Left ventricle myocardium superior (tissue), 1 donor: ENCODE measurements at regions not wholly inside any gene's neighbourhood (a gene's known extent, or its start where the extent isn't known, plus 50 kb on each side); places are given as distances from the start of the nearest gene placed in this dataset.
A peak's percentile ranks its signal among the peaks of the same experiment; 100 is the strongest.

Experiments
- ATAC-seq: fragments of 200-7000 bp; cut with Tn5 transposase; one replicate; pipeline ENCODE4 v1.9.1; 2020; ENCODE audit warnings: mild to moderate bottlenecking, moderate library complexity
- DNase-seq: peaks from one replicate; pipeline ENCODE4 v3.0.0-alpha.2; 2020
- intact Hi-C: fragments of 100-400 bp; cut with micrococcal nuclease; formaldehyde crosslinking; loops from one replicate; pipeline ENCODE4 v1.11.0; 2022
- donor health status: DM: no; HTN: yes; CAD: no; lungs with severe emphysema.

DNA sequence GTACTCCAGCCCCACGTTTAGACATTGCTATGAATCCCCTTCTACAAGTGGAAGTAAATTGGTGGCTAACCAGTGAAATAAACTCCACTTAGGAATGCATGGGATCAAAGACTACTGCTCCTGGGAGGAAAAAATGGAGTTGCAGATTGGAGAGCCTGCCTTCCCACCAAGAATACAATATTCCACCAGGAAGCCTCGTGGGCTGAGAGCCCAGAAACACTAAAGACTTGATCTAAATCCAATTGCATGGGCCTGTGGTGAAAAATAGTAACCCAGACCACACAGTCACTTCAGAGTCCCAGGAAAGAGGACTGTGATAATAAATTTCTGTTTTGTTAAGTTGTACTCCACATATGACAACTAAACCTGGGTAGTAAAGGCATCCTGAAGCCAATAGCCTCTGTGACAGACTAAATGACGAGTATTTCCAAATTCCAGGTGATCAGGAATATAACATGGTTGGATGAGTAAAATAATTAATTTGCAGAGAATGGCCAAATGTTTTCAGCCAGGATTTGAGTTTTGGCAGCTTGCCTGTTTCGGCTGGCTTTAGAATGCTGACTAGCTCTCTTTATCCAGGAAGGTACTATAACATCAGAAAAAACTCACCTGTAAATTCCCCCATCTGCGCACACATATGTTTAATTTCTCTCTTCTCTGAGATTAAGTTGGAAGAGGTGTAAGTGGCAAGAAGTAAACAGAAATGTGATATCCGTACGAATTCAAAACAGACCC is 480.3 kb downstream of the LIG4 start:
- ATAC-seq (no peak), DNase-seq (no peak)
- intact Hi-C loops: no loop called here

DNA sequence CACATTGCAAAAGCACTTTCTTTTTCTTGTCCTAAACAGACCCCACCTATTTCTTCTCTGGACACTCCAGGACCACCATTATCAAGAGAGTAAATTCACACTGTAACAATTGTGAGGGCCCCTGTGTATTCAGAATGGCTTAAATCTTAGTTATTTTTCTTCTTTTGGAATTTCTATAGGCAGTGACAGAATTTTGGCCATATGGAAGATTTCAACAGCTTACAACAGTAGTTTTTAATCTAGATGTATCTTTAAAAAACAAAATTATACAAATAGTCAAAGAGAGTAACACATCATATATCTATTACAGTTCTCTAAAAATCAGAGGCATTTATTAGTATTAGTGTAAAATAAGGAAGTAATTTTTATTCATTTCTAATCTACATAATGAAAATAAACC is 482.1 kb downstream of the LIG4 start:
- intact Hi-C loops: no loop called here
- DNase-seq (no peak), ATAC-seq (no peak)

GRCh38 chr13:107730813-107731212 is 484.5 kb downstream of the LIG4 start:
- DNase-seq: no peak
- intact Hi-C loops: no loop called here
- no peak for ATAC-seq

- ATAC-seq: no peak
- intact Hi-C loops: no loop called here
- no peak for DNase-seq
Measured at GRCh38 chr13:107721125-107721869, 494.0 kb downstream of the LIG4 start.

GRCh38 chr13:107716741-107717140 is 498.6 kb downstream of the LIG4 start:
- ATAC-seq: no peak
- intact Hi-C loops: no loop called here

DNA sequence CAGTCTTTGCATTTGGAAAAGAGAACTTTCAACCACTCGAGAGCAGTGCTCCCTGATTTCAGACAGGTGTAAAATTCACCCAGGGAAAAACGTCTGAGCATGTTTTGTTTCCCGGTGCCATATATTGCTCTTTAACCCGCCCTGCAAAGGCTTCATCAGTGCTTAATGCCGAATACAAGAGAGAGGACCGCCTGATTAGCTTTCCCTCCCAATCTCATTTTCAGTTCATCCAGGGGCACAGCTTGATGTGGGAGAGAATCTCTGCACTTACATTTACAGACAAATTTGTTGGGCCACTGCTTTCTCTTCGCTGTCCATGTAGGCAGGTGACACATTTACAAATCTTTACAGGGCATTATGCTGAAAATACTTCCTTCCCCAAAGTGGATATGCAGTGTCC is 499.1 kb downstream of the LIG4 start:
- ATAC-seq (no peak), DNase-seq (no peak)
- intact Hi-C loops: no loop called here

More at GRCh38 chr13:107716741-107717140, 498.6 kb downstream of the LIG4 start:
- DNase-seq: no peak

DNA sequence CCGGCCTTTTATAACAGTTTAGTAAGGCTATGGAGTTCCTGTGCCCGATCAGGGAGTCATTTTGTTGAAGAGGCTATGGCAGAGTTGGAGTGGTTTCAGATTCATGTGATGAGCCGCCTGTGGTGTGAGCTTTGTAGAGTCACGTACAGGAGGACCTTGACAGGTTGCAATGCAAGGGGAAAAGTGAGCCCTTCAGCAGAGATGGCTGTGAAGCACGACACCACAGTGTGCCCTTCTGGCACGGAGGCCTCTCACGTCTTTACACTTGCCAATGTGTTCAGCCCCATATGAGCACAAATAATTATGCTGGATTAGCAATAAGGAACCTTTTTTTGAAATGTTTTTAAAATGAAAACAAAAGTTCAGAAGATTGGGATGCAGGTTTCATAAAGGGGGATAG is 499.8 kb downstream of the LIG4 start:
- ATAC-seq (no peak), DNase-seq (no peak)
- intact Hi-C loops: no loop called here

- no peak for ATAC-seq
- intact Hi-C loops: no loop called here
- no peak for DNase-seq
Measured at GRCh38 chr13:107713314-107713713, 502.0 kb downstream of the LIG4 start.

- ATAC-seq: no peak
- no peak for DNase-seq
- intact Hi-C loops: no loop called here
Measured at GRCh38 chr13:107712145-107712860, 503.0 kb downstream of the LIG4 start.

- ATAC-seq (no peak), DNase-seq (no peak)
- intact Hi-C loops: no loop called here
Measured at GRCh38 chr13:107690181-107690580, 525.2 kb downstream of the LIG4 start.

DNA sequence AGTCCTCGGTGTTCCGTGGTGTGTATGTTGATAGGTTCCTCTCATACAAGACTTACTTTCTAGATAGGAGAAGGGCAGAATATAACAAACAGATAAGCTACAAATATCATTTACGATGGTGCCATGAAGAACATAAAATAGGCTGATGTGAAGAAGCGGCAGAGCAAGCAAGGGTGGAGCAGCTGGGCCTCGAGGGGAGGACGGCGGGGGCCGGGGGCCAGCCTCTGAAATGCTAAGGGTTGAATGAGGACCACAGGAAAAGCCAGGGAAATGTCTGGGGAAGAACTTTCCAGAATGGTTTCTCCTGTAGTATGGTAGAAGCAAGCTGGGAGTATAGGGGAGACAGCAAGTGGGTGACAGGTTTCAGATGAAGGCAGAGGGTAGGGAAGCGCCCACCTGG is 529.5 kb downstream of the LIG4 start:
- DNase-seq (no peak), ATAC-seq (no peak)
- intact Hi-C loops: no loop called here

- no peak for DNase-seq
- no peak for ATAC-seq
- intact Hi-C loops: no loop called here
Measured at GRCh38 chr13:107681600-107681999, 533.7 kb downstream of the LIG4 start.

DNA sequence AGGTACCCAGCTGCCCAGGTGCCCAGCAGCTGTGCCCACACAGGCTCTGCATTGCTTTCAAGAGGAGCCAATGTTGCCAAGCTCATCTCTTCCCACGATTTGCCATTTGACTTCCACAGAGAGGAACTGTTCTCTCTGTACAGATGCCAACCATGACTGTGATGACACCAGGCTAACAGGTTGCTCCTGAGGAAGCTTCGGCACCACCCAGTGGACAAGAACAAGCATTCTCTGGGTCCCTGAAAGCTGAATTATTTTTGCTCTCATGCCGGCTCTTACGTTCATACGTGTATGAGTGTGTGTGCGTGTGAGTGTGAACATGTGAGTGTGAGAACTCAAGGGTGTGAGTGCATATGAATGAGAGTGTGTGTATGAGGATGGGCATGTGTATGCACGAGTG is 535.2 kb downstream of the LIG4 start:
- ATAC-seq (no peak), DNase-seq (no peak)
- intact Hi-C loops: no loop called here

DNA sequence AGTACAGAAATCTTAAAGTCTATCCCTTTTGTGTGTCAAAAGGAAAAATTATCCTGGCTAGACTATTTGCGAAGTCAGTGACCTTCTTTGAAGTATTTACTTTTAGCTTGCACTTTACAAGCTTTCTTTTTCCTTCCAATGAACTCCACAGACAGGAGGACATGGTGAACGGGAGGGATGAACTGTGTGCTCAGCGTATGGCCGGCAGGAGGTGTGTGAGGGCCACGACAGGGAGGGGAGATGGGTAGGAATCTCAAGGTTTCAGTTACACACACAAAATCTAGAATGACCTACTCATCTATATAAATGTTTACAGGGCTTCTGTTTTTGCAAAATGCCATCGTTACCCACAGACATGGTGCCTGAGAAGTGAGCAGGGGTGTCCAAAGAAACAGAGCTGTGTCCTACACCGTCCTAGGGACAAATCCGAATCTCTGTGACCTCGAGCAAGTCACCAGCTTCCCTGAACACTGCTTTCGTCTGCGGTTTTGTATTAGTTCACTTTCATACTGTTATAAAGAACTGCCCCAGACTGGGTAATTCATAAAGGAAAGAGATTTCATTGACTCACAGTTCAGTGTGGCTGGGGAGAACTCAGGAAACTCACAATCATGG is 537.2 kb downstream of the LIG4 start:
- no peak for DNase-seq
- intact Hi-C loops: no loop called here
- ATAC-seq: no peak

DNA sequence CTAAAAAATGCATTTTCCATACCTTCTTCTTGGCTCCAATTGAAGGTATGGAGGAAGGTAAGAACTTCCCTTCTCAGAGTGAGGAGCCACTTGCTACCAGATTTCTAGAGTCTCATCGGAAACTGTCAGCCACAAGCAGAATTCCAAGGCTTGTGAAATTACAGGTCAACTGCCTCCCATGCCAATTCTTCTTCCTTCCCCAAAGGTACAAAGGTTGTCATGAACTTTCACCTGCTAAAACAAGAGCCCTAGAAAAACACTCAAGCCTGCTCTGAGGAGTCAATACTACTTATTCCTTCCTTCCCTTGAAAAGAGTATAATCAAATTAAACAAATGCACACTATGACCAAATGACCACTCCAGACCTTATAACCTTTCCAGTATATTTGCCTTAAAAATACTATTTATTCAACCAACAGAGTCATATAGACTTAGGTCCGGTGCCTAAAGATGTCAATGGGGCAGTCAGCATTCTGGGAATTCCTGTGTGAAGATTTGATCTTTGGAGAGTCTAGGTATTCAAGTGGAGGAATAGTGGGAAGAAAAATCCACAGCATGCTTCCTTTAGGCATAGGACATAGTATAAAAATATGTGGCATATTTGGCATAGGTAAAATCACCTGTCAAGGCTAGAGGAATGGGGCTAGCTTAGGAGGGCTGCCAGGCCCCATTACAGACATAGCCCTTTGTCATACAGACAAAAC is 539.3 kb downstream of the LIG4 start:
- ATAC-seq (no peak), DNase-seq (no peak)
- intact Hi-C loops: no loop called here

DNA sequence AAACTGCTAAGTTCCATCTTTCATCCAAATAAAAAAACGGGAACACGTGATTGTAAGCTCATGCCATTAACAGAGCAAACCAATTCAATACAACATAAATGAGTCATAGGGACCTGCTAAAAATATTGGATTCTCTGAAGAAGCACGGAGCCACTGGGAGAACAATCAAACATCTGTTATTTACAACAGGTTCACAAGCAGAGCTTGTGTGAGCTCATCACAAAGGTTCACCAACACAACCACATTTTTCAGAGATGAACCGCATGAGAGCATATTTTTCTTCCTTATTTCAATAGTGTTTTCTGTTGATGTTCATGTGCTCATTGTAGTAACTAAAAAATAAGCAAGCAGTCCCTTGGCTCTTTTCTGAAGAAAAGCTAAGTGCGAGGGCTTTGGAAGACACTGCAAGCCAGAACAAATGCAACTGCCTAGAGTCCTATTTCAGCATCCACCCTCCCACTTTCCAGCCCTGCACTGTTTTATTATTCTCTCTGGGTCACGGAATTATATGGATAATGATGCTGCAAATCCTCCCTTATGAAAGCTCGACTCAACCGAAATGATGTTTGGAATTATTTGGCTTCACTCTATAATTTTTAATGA is 545.8 kb downstream of the LIG4 start:
- DNase-seq (no peak), ATAC-seq (no peak)
- intact Hi-C loops: no loop called here

DNA sequence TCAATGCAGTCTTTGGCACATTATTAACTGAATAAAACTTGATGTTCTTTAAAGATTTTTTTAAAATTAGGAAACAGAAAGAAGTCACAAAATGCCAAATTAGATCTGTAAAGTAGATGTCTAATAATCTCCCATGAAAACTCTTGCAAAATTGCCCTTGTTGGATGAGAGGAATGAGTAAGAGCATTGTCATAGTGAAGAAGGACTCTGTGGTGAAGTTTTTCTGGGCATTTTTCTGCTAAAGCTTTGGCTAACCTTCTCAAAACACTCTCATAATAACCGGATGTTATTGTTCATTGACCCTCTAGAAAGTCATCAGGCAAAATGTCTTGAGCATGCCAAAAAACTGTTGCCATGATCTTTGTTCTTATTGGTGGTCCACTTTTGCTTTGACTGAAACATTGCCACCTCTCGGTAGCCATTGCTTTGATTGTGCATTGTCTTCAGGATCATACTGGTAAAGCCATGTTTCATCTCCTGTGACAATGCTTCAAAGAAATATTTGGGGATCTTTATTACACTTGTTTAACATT is 549.3 kb downstream of the LIG4 start:
- DNase-seq (no peak), ATAC-seq (no peak)
- intact Hi-C loops: no loop called here

DNA sequence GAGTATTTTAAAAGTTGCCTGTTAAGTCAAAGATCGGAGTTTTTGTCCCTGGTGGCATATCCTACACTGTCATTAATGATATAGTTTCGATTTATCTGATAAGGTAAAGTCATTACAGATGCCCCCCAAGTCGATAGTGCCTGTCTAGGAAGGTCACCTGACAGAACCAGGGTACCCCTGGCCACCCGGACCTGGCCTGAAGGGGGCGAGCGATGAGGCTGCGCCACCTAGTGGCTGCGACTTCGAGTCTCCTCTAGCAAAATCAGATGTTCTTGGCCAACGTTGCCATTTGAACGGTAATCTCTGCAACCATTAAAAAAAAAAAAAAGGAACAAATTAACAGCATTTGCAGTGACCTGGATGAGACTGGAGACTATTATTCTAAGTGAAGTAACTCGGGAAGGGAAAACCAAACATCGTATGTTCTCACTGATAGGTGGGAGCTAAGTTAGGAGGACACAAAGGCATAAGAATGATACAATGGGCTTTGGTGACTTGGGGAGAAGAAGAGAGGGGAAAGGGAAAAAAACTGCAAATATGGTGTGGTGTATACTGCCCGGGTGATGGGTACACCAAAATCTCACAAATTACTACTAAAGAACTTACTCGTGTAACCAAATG is 565.1 kb downstream of the LIG4 start:
- intact Hi-C loops: no loop called here
- ATAC-seq (no peak), DNase-seq (peak; percentile 55)
